A549 (cell line): ENCODE measurements at regions not wholly inside any gene's neighbourhood (a gene's known extent, or its start where the extent isn't known, plus 50 kb on each side); places are given as distances from the start of the nearest gene placed in this dataset.

ENCODE experiments used
- ATAC-seq, 2 experiments: fragments of 200-7000 bp in 1 of 2; fragments of >200 bp in 1 of 2; cut with Nextera tagmentation in 1 of 2; cut with Tn5 transposase in 1 of 2; 3 replicates each; pipeline versions ENCODE4 v1.8.0 to v1.9.1; 2018 to 2020; ENCODE audit warnings: mild to moderate bottlenecking in 1 of 2, moderate library complexity in 1 of 2
- CTCF ChIA-PET: fragments of 300-600 bp; sonication (Branson Sonifier 250); formaldehyde crosslinking; extraction: SDS; loops from one replicate; lab custom pipeline; 2021; ENCODE audit warnings: antibody characterized with exemption, inconsistent platforms; lab: Yijun Ruan, JAX
- POLR2A ChIA-PET: fragments of 350-600 bp; formaldehyde crosslinking; extraction: SDS; loops from one replicate; lab custom pipeline; 2021; ENCODE audit warnings: antibody characterized with exemption, inconsistent platforms; lab: Yijun Ruan, JAX
- DNase-seq, 2 experiments: peaks; one replicate each; pipeline versions ENCODE4 v3.0.0 to v3.0.0-alpha.2; 2011 to 2016; ENCODE audit warnings: low read depth in 1 of 2, low spot score in 1 of 2
- FAIRE-seq: peaks from 2 replicates; lab custom pipeline; 2011; peaks lifted over from hg19 to GRCh38; lab: Jason Lieb, UNC
- H3K27ac ChIP-seq, 2 experiments: fragments of >200 bp; sonication (Bioruptor Twin); formaldehyde crosslinking; 3 replicates each; pipeline ENCODE4 v1.5.1; 2016 to 2017
- H3K4me1 ChIP-seq: fragments of >200 bp; sonication (Bioruptor Twin); formaldehyde crosslinking; 3 replicates; pipeline ENCODE4 v1.6.1; 2016
- H3K4me2 ChIP-seq: fragments of >200 bp; sonication (Bioruptor Twin); formaldehyde crosslinking; 3 replicates; pipeline ENCODE4 v1.6.1; 2016
- H3K4me3 ChIP-seq: fragments of >200 bp; sonication (Bioruptor Twin); formaldehyde crosslinking; 3 replicates; pipeline ENCODE4 v1.5.1; 2016
- H3K9me3 ChIP-seq: fragments of >200 bp; sonication (Bioruptor Twin); formaldehyde crosslinking; 3 replicates; pipeline ENCODE4 v1.6.1; 2016
- CBX2 ChIP-seq: fragments of 200-600 bp; sonication (generic); IDR thresholded peaks from 2 replicates; pipeline ENCODE4 v1.6.1; 2016; ENCODE audit warnings: low read depth, mild to moderate bottlenecking, borderline replicate concordance
- CHD2 ChIP-seq: fragments of 150-350 bp; IDR thresholded peaks from 2 replicates; pipeline ENCODE4 v1.6.1; 2014; ENCODE audit warnings: low read length; ENCODE audit not compliant: partially characterized antibody
- EHF ChIP-seq: fragments of 250-450 bp; sonication (Bioruptor Pico); IDR thresholded peaks from 2 replicates; pipeline ENCODE4 v1.5.0; 2020; ENCODE audit warnings: mild to moderate bottlenecking
- EHMT2 ChIP-seq: fragments of 200-600 bp; sonication (generic); IDR thresholded peaks from 2 replicates; pipeline ENCODE4 v1.6.1; 2016; ENCODE audit warnings: antibody characterized with exemption, low read depth, mild to moderate bottlenecking, moderate library complexity
- EP300 ChIP-seq, 2 experiments: fragments of >200 bp; sonication (Bioruptor Twin); formaldehyde crosslinking; IDR thresholded peaks; 2 replicates in 1 of 2; 3 replicates in 1 of 2; pipeline ENCODE4 v1.6.1; 2016 to 2017
- FOSB ChIP-seq: fragments of 250-450 bp; sonication (Bioruptor Pico); IDR thresholded peaks from 2 replicates; pipeline ENCODE4 v1.5.0; 2020; ENCODE audit warnings: mild to moderate bottlenecking, moderate library complexity
- FOXS1 ChIP-seq: fragments of 250-450 bp; sonication (Bioruptor Pico); IDR thresholded peaks from 2 replicates; pipeline ENCODE4 v1.5.0; 2020; ENCODE audit warnings: mild to moderate bottlenecking, moderate library complexity
- HDAC2 ChIP-seq: fragments of 200-600 bp; sonication (generic); IDR thresholded peaks from 2 replicates; pipeline ENCODE4 v1.6.1; 2016
- HEYL ChIP-seq: fragments of 250-450 bp; sonication (Bioruptor Pico); IDR thresholded peaks from 2 replicates; pipeline ENCODE4 v1.8.0; 2021; ENCODE audit warnings: mild to moderate bottlenecking, moderate library complexity
- HOXA7 ChIP-seq: fragments of 250-450 bp; sonication (Bioruptor Pico); IDR thresholded peaks from 2 replicates; pipeline ENCODE4 v1.5.0; 2020; ENCODE audit warnings: mild to moderate bottlenecking, moderate library complexity
- HOXB13 ChIP-seq: fragments of 250-450 bp; sonication (Bioruptor Pico); IDR thresholded peaks from 2 replicates; pipeline ENCODE4 v1.5.0; 2020; ENCODE audit warnings: low read depth, mild to moderate bottlenecking, moderate library complexity
- HOXB5 ChIP-seq: fragments of 250-450 bp; sonication (Bioruptor Pico); IDR thresholded peaks from 2 replicates; pipeline ENCODE4 v1.5.0; 2020; ENCODE audit warnings: mild to moderate bottlenecking, moderate library complexity
- JUN ChIP-seq, 2 experiments: fragments of >200 bp; sonication (Bioruptor Twin); formaldehyde crosslinking; IDR thresholded peaks; 2 replicates in 1 of 2; 3 replicates in 1 of 2; pipeline ENCODE4 v1.6.1; 2016 to 2017
- KDM1A ChIP-seq: fragments of 200-600 bp; sonication (generic); IDR thresholded peaks from 2 replicates; pipeline ENCODE4 v1.6.1; 2016; ENCODE audit warnings: low read depth, mild to moderate bottlenecking
- KDM5A ChIP-seq: fragments of 200-600 bp; sonication (generic); IDR thresholded peaks from 2 replicates; pipeline ENCODE4 v1.6.1; 2016; ENCODE audit warnings: antibody characterized with exemption, mild to moderate bottlenecking
- MAZ ChIP-seq: fragments of 150-350 bp; IDR thresholded peaks from 2 replicates; pipeline ENCODE4 v1.6.1; 2014; ENCODE audit warnings: antibody characterized with exemption, low read depth, low read length, borderline replicate concordance
- NPAS2 ChIP-seq: fragments of 250-450 bp; sonication (Bioruptor Pico); IDR thresholded peaks from 2 replicates; pipeline ENCODE4 v1.8.0; 2022; ENCODE audit warnings: mild to moderate bottlenecking, moderate library complexity, borderline replicate concordance
- PHF8 ChIP-seq: fragments of 200-600 bp; sonication (generic); IDR thresholded peaks from 2 replicates; pipeline ENCODE4 v1.6.1; 2016; ENCODE audit warnings: low read depth, mild to moderate bottlenecking, antibody characterized with exemption, moderate library complexity, borderline replicate concordance
- POLR2A ChIP-seq: IDR thresholded peaks from 2 replicates; pipeline ENCODE4 v1.6.1; 2012; ENCODE audit warnings: mild to moderate bottlenecking, low read length
- RARB ChIP-seq: fragments of 250-450 bp; sonication (Bioruptor Pico); IDR thresholded peaks from 2 replicates; pipeline ENCODE4 v1.8.0; 2021; ENCODE audit warnings: mild to moderate bottlenecking, moderate library complexity
- RNF2 ChIP-seq: fragments of 200-600 bp; sonication (generic); IDR thresholded peaks from 2 replicates; pipeline ENCODE4 v1.6.1; 2016; ENCODE audit warnings: low read depth, mild to moderate bottlenecking, antibody characterized with exemption, moderate library complexity, borderline replicate concordance
- SMC3 ChIP-seq: fragments of >200 bp; sonication (Bioruptor Twin); formaldehyde crosslinking; IDR thresholded peaks from 3 replicates; pipeline ENCODE4 v1.6.1; 2018; ENCODE audit warnings: inconsistent platforms
- TFCP2L1 ChIP-seq: fragments of 250-450 bp; sonication (Bioruptor Pico); IDR thresholded peaks from 2 replicates; pipeline ENCODE4 v1.5.0; 2021; ENCODE audit warnings: mild to moderate bottlenecking
- ZC3H11A ChIP-seq: fragments of 450-650 bp; IDR thresholded peaks from 2 replicates; pipeline ENCODE4 v1.6.1; 2014; ENCODE audit warnings: antibody characterized with exemption, mild to moderate bottlenecking
- ZNF302 ChIP-seq: fragments of 250-450 bp; sonication (Bioruptor Pico); IDR thresholded peaks from 2 replicates; pipeline ENCODE4 v1.9.0; 2021; ENCODE audit warnings: inconsistent platforms, mild to moderate bottlenecking, moderate library complexity
- WGBS: methylation state at CpG from one replicate; pipeline ENCODE4 v1.1.6; 2017; ENCODE audit errors: missing lambda C conversion rate; 5-methylcytosine and 5-hydroxymethylcytosine counted together
- TF ChIP-seq, protein P1 (sequence below): fragments of >200 bp; sonication (Bioruptor Twin); formaldehyde crosslinking; IDR thresholded peaks from 3 replicates; pipeline ENCODE4 v1.6.1; 2016
- TF ChIP-seq, protein P2 (sequence below): fragments of >200 bp; sonication (Bioruptor Twin); formaldehyde crosslinking; IDR thresholded peaks from 2 replicates; pipeline ENCODE4 v1.6.1; 2016
- TF ChIP-seq, protein P3 (sequence below): IDR thresholded peaks from 2 replicates; pipeline ENCODE4 v1.6.1; 2012
- TF ChIP-seq, protein P4 (sequence below): fragments of 150-350 bp; IDR thresholded peaks from 2 replicates; pipeline ENCODE4 v1.6.1; 2014; ENCODE audit warnings: low read depth, mild to moderate bottlenecking, low read length
- TF ChIP-seq, protein P5 (sequence below): fragments of >200 bp; sonication (Bioruptor Twin); formaldehyde crosslinking; IDR thresholded peaks from 3 replicates; pipeline ENCODE4 v1.5.1; 2016
- TF ChIP-seq, protein P6 (sequence below): fragments of 450-650 bp; IDR thresholded peaks from 2 replicates; pipeline ENCODE4 v1.6.1; 2014; ENCODE audit warnings: antibody characterized with exemption

DNA sequence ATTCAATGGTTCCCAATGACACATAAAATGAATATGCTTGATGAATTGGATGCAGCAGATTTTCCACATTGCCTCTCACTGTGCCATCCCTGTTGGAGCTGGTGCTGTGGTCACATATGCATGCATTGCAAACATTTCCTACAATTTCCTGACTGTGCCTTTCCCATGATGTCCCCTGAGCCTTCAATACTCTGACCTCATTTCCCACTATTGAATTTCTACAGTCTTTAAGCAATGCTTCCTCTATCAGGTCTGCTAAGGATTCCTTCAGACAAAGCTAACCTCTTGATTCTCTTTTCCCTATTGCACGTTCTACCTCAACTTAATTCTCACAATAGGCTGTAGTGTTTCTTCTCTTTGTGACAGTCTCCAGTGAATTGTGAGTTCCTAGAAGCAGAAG lies 342.5 kb upstream of the CRIM1 start:
- FAIRE-seq, result no peak
- Histone ChIP-seq H3K9me3 (no peaks in the 10 kb centered on the region), H3K27ac (no peak overlapping the region), H3K4me3 (no peak overlapping the region), H3K4me1 (no peaks in the 10 kb centered on the region), H3K4me2 (no peak overlapping the region)
- ChIA-PET CTCF (interaction anchor here (1.1 kb wide), 1 partner anchor 15 kb away, joined by 3 read pairs; no protein-coding TSS in a partner anchor), POLR2A (no interaction called here)
- ATAC-seq, result no peak
- no peak for TF ChIP-seq HOXA7 (CRISPR knock-in tag)
- WGBS, result 2% methylated on average over 1 of the region's 1 CpG
- no peak for DNase-seq

DNA sequence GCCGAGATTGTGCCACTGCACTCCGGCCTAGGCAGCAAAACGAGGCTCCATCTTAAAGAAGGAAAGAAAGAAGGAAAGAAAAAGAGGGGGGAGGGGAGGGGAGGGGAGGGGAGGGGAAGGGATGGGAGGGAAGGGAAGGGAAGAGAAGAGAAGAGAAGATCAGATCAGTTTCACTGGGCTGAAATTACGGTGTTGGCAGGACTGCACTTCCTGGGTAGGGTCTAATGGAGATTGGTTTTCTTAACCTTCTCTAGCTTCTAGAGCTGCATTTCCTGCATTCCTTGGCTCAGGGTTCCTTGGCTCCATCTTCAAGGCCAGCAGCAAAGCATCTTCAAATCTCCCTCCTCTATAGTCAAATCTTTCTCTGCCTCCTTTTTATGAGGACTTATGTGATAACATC lies 349.1 kb upstream of the CRIM1 start:
- CTCF ChIA-PET, result no interaction called here
- FAIRE-seq (no peak), DNase-seq (no peak), ATAC-seq (no peak)
- 28% methylated on average over 4 of the region's 4 CpGs for WGBS
- no peaks in the 10 kb centered on the region for H3K4me1 ChIP-seq
- POLR2A ChIA-PET, result no interaction called here
- no peak overlapping the region for H3K4me2 ChIP-seq
- H3K4me3 ChIP-seq, result no peak overlapping the region
- no peaks in the 10 kb centered on the region for H3K9me3 ChIP-seq
- TF ChIP-seq, protein P1, sequence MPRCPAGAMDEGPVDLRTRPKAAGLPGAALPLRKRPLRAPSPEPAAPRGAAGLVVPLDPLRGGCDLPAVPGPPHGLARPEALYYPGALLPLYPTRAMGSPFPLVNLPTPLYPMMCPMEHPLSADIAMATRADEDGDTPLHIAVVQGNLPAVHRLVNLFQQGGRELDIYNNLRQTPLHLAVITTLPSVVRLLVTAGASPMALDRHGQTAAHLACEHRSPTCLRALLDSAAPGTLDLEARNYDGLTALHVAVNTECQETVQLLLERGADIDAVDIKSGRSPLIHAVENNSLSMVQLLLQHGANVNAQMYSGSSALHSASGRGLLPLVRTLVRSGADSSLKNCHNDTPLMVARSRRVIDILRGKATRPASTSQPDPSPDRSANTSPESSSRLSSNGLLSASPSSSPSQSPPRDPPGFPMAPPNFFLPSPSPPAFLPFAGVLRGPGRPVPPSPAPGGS, result no peak
- TF ChIP-seq JUN (IDR thresholded peaks at IDR 0.05) (no peak), EHMT2 (no peak), CBX2 (no peak), MAZ (no peak), HEYL (CRISPR knock-in tag) (no peak), FOXS1 (CRISPR knock-in tag) (no peak), KDM1A (no peak), ZC3H11A (no peak), SMC3 (no peak), RARB (CRISPR knock-in tag) (no peak), KDM5A (no peak), ZNF302 (CRISPR knock-in tag) (no peak), POLR2A (no peak), CHD2 (no peak), EHF (CRISPR knock-in tag) (no peak)
- TF ChIP-seq, protein P2, sequence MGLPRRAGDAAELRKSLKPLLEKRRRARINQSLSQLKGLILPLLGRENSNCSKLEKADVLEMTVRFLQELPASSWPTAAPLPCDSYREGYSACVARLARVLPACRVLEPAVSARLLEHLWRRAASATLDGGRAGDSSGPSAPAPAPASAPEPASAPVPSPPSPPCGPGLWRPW, result no peak
- TF ChIP-seq, protein P3, sequence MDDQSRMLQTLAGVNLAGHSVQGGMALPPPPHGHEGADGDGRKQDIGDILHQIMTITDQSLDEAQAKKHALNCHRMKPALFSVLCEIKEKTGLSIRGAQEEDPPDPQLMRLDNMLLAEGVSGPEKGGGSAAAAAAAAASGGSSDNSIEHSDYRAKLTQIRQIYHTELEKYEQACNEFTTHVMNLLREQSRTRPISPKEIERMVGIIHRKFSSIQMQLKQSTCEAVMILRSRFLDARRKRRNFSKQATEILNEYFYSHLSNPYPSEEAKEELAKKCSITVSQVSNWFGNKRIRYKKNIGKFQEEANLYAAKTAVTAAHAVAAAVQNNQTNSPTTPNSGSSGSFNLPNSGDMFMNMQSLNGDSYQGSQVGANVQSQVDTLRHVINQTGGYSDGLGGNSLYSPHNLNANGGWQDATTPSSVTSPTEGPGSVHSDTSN, result no peak
- TF ChIP-seq, protein P4, sequence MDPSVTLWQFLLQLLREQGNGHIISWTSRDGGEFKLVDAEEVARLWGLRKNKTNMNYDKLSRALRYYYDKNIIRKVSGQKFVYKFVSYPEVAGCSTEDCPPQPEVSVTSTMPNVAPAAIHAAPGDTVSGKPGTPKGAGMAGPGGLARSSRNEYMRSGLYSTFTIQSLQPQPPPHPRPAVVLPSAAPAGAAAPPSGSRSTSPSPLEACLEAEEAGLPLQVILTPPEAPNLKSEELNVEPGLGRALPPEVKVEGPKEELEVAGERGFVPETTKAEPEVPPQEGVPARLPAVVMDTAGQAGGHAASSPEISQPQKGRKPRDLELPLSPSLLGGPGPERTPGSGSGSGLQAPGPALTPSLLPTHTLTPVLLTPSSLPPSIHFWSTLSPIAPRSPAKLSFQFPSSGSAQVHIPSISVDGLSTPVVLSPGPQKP, result no peak
- TF ChIP-seq, protein P5, sequence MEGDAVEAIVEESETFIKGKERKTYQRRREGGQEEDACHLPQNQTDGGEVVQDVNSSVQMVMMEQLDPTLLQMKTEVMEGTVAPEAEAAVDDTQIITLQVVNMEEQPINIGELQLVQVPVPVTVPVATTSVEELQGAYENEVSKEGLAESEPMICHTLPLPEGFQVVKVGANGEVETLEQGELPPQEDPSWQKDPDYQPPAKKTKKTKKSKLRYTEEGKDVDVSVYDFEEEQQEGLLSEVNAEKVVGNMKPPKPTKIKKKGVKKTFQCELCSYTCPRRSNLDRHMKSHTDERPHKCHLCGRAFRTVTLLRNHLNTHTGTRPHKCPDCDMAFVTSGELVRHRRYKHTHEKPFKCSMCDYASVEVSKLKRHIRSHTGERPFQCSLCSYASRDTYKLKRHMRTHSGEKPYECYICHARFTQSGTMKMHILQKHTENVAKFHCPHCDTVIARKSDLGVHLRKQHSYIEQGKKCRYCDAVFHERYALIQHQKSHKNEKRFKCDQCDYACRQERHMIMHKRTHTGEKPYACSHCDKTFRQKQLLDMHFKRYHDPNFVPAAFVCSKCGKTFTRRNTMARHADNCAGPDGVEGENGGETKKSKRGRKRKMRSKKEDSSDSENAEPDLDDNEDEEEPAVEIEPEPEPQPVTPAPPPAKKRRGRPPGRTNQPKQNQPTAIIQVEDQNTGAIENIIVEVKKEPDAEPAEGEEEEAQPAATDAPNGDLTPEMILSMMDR, result no peak
- H3K27ac ChIP-seq, result no peak overlapping the region

DNA sequence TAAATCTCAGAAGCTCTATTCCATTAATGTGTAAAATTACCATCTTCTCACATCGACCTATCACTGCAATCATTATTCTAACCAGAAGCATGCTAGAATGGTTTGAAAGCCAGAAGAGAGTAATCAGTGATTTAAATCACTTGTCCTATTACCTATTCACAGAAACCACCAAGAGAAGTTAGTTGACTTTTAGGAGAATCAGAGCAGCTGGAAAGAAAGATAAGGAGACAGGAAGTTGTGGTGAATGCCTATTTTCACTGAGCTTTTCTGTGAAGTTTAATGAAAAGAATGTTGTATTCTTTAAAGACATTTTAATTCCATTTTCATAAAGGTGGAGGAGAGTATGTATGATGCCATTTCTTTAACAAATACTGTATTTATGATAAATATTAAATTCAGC lies 352.6 kb upstream of the CRIM1 start:
- WGBS, result 0% methylated on average over 1 of the region's 1 CpG
- H3K9me3 ChIP-seq, result no peaks in the 10 kb centered on the region
- FAIRE-seq, result no peak
- no peak for TF ChIP-seq PHF8
- no peak for TF ChIP-seq HOXA7 (CRISPR knock-in tag)
- TF ChIP-seq ZNF302 (CRISPR knock-in tag), result no peak
- TF ChIP-seq, protein P2, result no peak
- no peak for TF ChIP-seq NPAS2
- TF ChIP-seq HOXB13 (CRISPR knock-in tag), result no peak
- no peak for TF ChIP-seq EHMT2
- TF ChIP-seq FOSB, result no peak
- TF ChIP-seq RNF2, result no peak
- TF ChIP-seq, protein P6, sequence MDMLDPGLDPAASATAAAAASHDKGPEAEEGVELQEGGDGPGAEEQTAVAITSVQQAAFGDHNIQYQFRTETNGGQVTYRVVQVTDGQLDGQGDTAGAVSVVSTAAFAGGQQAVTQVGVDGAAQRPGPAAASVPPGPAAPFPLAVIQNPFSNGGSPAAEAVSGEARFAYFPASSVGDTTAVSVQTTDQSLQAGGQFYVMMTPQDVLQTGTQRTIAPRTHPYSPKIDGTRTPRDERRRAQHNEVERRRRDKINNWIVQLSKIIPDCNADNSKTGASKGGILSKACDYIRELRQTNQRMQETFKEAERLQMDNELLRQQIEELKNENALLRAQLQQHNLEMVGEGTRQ, result no peak
- no peak for TF ChIP-seq EP300 (IDR thresholded peaks at IDR 0.05)
- TF ChIP-seq JUN (IDR thresholded peaks at IDR 0.05), result no peak
- no peak for TF ChIP-seq TFCP2L1
- TF ChIP-seq HDAC2, result no peak
- no peak for TF ChIP-seq HOXB5 (CRISPR knock-in tag)

More for the DNA sequence above, 352.6 kb upstream of the CRIM1 start:
- POLR2A ChIA-PET, result no interaction called here
- CTCF ChIA-PET, result no interaction called here
- no peak overlapping the region for H3K27ac ChIP-seq
- ATAC-seq, result no peak
- H3K4me1 ChIP-seq, result no peaks in the 10 kb centered on the region
- DNase-seq, result no peak
- no peak overlapping the region for H3K4me2 ChIP-seq
- no peak overlapping the region for H3K4me3 ChIP-seq
